Hindlimb muscle (tissue), 1 donor: ENCODE measurements at regions not wholly inside any gene's neighbourhood (a gene's known extent, or its start where the extent isn't known, plus 50 kb on each side); places are given as distances from the start of the nearest gene placed in this dataset.
"Not testable (repeated sequence)": the region's sequence is repeated elsewhere in the genome, so short reads cannot be mapped to it uniquely, and the experiment has no call there.

ENCODE experiments used
- DNase-seq: peaks from one replicate; pipeline ENCODE4 v3.0.0-alpha.2; 2013

- DNase-seq: no peak
These were observed 667.1 kb upstream of the FBXO33 start for GRCh38 chr14:40099316-40099715.

- DNase-seq: no peak
These were observed 666.2 kb upstream of the FBXO33 start for GRCh38 chr14:40098468-40098867.

- DNase-seq: no peak
These were observed 664.7 kb upstream of the FBXO33 start for GRCh38 chr14:40096968-40097367.

- DNase-seq: no peak
These were observed 661.6 kb upstream of the FBXO33 start for GRCh38 chr14:40093800-40094199.

- no peak for DNase-seq
These were observed 641.9 kb upstream of the FBXO33 start for GRCh38 chr14:40074169-40074568.

- no peak for DNase-seq
These were observed 639.9 kb upstream of the FBXO33 start for GRCh38 chr14:40072175-40072574.

- no peak for DNase-seq
These were observed 627.0 kb upstream of the FBXO33 start for GRCh38 chr14:40058901-40059897.

- DNase-seq: peak; percentile 42
These were observed 621.2 kb upstream of the FBXO33 start for GRCh38 chr14:40053416-40053815.

- DNase-seq: no peak
These were observed 596.8 kb upstream of the FBXO33 start for GRCh38 chr14:40028991-40029390.

GRCh38 chr14:40025101-40025500, 592.9 kb upstream of the FBXO33 start:
- no peak for DNase-seq

- DNase-seq: no peak
These were observed 578.7 kb upstream of the FBXO33 start for GRCh38 chr14:40010961-40011360.

GRCh38 chr14:40009771-40010170, 577.5 kb upstream of the FBXO33 start:
- DNase-seq: no peak

- DNase-seq: not testable (repeated sequence)
These were observed 576.1 kb upstream of the FBXO33 start for GRCh38 chr14:40008345-40008744.

GRCh38 chr14:40004871-40005500, 572.8 kb upstream of the FBXO33 start:
- DNase-seq: no peak

- no peak for DNase-seq
These were observed 571.5 kb upstream of the FBXO33 start for GRCh38 chr14:40003773-40004172.

GRCh38 chr14:39998854-39999253, 566.6 kb upstream of the FBXO33 start:
- no peak for DNase-seq

GRCh38 chr14:39998114-39998513, 565.9 kb upstream of the FBXO33 start:
- DNase-seq: no peak

GRCh38 chr14:39991041-39991440, 558.8 kb upstream of the FBXO33 start:
- DNase-seq: no peak

GRCh38 chr14:39988939-39989338, 556.7 kb upstream of the FBXO33 start:
- peak; percentile 32 for DNase-seq

- DNase-seq: peak; percentile 8
These were observed 552.1 kb upstream of the FBXO33 start for GRCh38 chr14:39984323-39984722.

GRCh38 chr14:39977198-39977597, 545.0 kb upstream of the FBXO33 start:
- no peak for DNase-seq

- no peak for DNase-seq
These were observed 541.8 kb upstream of the FBXO33 start for GRCh38 chr14:39974036-39974435.

GRCh38 chr14:39972704-39973103, 540.5 kb upstream of the FBXO33 start:
- DNase-seq: no peak

- no peak for DNase-seq
These were observed 535.7 kb upstream of the FBXO33 start for GRCh38 chr14:39967885-39968284.
